ENCODE measurements at regions not wholly inside any gene's neighbourhood (a gene's known extent, or its start where the extent isn't known, plus 50 kb on each side); places are given as distances from the start of the nearest gene placed in this dataset.

GRCh38 chr5:27594141-27594540, 555.8 kb upstream of the CDH9 start:
- TF ChIP-seq ISL1 (CRISPR knock-in tag; IDR thresholded peaks at IDR 0.05): no peak
- TF ChIP-seq OSR1 (CRISPR knock-in tag; IDR thresholded peaks at IDR 0.05): no peak
- no peak for TF ChIP-seq ARNTL (CRISPR knock-in tag; IDR thresholded peaks at IDR 0.05; ENCODE audit: borderline replicate concordance, low read depth)
- no peak for TF ChIP-seq POU6F1 (CRISPR knock-in tag; IDR thresholded peaks at IDR 0.05; ENCODE audit: borderline replicate concordance, low read depth)
- TF ChIP-seq ZFP30 (CRISPR knock-in tag; IDR thresholded peaks at IDR 0.05): no peak
- TF ChIP-seq PPARA (CRISPR knock-in tag; IDR thresholded peaks at IDR 0.05; ENCODE audit: borderline replicate concordance): no peak
- no peak for TF ChIP-seq ZFP3 (CRISPR knock-in tag; IDR thresholded peaks at IDR 0.05)
- no peak for TF ChIP-seq TOX (CRISPR knock-in tag; IDR thresholded peaks at IDR 0.05; ENCODE audit: borderline replicate concordance)
- TF ChIP-seq PATZ1 (CRISPR knock-in tag; IDR thresholded peaks at IDR 0.05; ENCODE audit: borderline replicate concordance): no peak
- no peak for TF ChIP-seq SNAI2 (CRISPR knock-in tag; IDR thresholded peaks at IDR 0.05)
- no peak for TF ChIP-seq TSHZ2 (CRISPR knock-in tag; IDR thresholded peaks at IDR 0.05)

Data from SK-N-SH treated with all-trans-retinoic acid at 6 μM for 48 hours (cell line).